NCI-H82 treated with DMSO at 0.1 percent for 48 hours (cell line): ENCODE measurements at regions not wholly inside any gene's neighbourhood (a gene's known extent, or its start where the extent isn't known, plus 50 kb on each side); places are given as distances from the start of the nearest gene placed in this dataset.
"Not testable (repeated sequence)": the region's sequence is repeated elsewhere in the genome, so short reads cannot be mapped to it uniquely, and the experiment has no call there.

Experiments used
- DNase-seq: peaks from one replicate; lab custom pipeline; 2025; ENCODE audit not compliant: unreplicated experiment; lab: John Stamatoyannopoulos, UW

DNA sequence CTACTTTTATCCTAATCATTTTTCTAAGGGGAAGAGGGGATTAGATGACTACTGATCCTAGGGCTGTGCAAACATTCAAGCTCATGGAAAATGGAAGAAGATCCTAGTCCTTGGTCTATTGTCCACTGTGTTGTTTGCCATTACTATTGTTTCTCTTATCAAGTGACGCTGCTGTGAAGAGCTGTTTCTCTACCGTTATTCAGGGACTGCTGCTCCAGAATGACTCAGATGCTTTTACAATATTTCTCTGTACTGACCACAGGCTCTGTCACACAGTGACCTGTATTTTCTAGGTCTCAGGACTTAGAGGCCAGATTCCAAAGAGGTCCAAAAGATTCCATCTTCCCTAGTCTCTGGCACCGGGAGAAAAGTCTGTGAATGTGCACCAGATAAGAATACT, 159.5 kb upstream of the CHD1 start:
- no peak for DNase-seq

DNA sequence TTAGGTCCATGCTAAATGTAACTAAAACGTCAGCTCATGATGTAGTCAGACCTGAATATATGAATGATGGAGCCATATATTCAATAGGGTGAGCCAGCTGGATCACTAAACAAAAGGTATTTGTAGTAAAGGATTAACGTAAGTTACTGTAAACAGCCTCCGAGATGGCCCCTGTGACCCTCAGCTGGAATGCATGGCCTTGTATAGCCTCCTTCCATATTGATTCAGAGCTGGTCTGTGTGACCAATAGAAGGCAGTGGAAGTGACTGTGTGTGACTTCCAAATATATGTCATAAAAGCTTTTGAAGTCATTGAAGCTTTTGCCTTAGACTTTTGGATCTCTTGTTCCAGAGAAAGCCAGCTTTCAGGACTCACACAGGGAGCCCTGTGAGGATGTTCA, 154.4 kb upstream of the CHD1 start:
- no peak for DNase-seq

GRCh38 chr5:99081711-99082110, 152.9 kb upstream of the CHD1 start:
- DNase-seq, result no peak

DNA sequence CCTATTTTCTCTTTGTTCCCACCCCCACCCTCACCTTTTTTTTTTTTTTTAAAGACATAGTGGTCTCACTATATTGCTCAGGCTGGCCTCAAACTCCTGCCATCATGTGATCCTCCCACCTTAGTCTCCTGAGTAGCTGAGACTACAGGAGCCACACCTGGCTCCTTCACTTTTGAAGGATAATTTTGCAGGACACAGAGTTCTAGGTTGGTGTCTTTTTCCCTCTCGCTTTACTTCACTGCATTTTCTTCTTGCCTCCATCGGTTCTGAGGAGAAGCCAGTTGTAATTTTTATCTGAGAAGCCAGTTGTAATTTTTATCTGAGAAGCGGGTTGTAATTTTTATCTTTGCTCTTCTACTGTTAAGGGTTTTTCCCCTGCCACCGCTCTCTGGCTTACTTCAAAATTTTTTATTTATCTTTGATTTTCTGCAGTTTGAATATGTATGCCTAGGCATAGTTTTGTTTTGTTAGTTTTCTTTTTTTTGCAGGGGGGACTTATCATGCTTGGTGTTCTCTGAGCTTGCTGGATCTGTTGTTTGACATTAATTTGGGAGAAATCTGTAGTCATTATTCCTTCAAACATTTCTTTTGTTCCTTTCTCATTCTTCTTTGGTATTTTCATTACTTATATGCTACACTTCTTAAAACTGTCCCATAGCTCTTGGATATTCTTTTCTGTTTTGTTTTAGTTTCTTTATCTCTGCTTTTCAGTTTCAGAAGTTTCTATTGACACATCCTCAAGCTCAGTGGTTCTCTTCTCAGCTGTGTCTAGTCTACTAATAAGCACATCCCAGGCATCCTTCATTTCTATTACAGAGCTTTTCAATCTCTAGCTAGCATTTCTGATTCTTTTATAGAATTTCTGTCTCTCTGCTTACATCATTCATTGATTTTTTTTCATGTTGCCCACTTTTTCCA, 148.2 kb upstream of the CHD1 start:
- DNase-seq, result no peak

- DNase-seq, result no peak
Observed at GRCh38 chr5:99072846-99073245, 144.0 kb upstream of the CHD1 start.

- peak; percentile 88 for DNase-seq
Observed at GRCh38 chr5:99070822-99071221, 142.0 kb upstream of the CHD1 start.

DNA sequence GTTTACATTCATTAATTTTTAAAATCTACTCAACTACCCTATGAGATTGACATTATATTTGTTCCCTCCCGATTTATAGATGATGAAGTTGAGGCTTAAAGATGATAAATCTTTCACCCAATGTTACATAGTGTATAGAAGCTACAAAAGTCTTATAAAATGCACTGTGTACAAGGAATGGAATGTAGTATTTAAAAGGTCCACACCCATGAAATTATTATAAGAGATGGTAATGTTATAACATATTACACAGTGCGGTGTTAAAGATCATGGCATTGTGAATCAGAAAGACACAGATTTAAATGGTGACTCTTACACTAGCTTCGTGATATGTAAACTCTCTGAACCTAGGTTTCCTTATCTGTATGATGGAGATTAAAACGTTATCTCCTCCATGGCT, 141.6 kb upstream of the CHD1 start:
- DNase-seq, result no peak

GRCh38 chr5:99068944-99069650, 140.3 kb upstream of the CHD1 start:
- DNase-seq, result no peak

- no peak for DNase-seq
Observed at GRCh38 chr5:99063737-99064136, 134.9 kb upstream of the CHD1 start.

GRCh38 chr5:99061711-99062110, 132.9 kb upstream of the CHD1 start:
- no peak for DNase-seq

GRCh38 chr5:99061299-99061698, 132.5 kb upstream of the CHD1 start:
- DNase-seq, result no peak

GRCh38 chr5:99060306-99061261, 131.8 kb upstream of the CHD1 start:
- DNase-seq, result peak; percentile 95

- no peak for DNase-seq
Observed at GRCh38 chr5:99059685-99060084, 130.9 kb upstream of the CHD1 start.

DNA sequence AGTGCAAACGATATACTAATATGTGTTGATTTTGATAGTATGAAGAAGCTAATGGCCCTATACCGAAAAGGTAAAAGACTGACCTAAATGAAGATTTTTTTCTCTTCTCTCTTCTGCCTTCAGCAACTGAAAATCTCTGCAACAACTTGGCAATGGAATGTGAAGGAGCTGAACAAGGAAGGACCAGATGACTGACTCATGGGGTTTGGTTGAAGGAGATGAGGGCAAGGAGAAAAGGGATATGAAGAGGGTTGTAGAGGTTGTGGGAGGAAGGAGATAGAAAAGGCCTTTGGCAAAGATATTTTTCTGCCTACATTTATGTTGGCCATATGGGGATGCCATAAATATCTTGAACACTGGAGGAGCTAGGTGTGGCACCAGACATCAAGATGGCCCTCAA, 129.7 kb upstream of the CHD1 start:
- no peak for DNase-seq

DNA sequence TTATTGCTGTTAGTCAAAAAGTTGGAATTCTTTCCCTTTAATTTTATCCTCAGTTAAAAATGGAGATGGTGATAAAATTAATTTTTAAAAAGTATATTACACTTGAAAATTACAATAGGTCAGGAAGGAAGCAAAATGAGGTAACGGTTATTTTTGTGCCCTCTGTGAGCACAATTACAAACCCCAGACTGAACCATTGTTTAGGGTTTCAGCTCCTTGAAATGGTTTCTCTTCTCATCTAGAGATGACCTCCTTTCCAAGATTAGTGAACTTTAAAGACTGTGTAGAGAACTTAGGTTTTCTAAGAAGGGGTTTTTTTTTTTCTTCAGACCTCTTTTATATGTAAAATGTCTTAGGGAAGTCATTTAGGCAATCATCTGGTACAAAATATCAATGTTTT, 126.2 kb upstream of the CHD1 start:
- DNase-seq, result no peak

DNA sequence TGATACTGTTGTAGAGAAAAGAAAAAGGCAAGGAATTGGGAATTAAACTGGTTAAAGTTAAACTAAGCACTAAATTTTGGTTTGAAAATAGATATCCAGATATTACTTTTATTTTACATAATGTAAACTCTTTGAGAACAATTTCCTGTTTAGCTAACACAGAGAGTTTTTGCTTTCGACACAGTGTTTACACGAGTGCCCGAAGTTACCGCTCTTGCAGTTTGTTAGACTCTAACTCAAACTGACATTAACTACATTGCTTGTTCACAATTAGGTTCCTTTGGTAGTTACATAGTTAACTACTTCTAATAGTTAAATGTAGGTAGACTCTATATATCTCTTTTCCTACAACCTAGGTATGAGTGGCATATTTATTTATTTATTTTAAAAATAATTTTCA, 117.1 kb upstream of the CHD1 start:
- no peak for DNase-seq

GRCh38 chr5:99043257-99043656, 114.5 kb upstream of the CHD1 start:
- DNase-seq, result not testable (repeated sequence)

DNA sequence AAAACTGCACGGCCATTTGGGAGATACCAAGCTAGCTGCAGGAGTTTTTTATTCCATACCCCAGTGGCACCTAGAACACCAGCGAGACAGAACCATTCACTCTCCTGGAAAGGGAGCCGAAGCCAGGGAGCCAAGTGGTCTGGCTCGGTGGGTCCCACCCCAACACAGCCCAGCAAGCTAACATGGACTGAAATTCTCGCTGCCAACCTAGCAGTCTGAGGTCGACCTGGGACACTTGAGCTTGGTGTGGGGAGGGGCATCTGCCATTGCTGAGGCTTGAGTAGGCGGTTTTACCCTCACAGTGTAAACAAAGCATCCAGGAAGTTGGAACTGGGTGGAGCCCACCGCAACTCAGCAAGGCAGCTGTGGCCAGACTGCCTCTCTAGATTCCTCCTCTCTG, 108.9 kb upstream of the CHD1 start:
- no peak for DNase-seq

DNA sequence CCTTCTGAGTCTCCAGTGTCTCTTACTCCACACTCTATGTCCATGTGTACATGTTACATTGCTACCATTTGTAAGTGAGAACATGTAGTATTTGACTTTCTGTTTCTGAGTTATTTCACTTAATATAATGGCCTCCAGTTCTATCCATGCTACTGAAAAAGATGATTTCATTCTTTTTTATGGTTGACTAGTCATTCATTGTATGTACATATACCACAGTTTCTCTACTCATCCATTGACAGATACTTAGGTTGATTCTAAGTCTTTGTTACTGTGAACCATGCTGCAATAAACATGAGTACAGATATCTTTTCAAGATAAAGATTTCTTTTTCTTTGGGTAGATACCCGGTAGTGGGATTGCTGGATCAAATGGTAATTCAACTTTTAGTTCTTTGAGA, 107.1 kb upstream of the CHD1 start:
- DNase-seq, result no peak

- DNase-seq, result peak; percentile 81
Observed at GRCh38 chr5:99034336-99034735, 105.5 kb upstream of the CHD1 start.
